HAP-1 (cell line): ENCODE measurements at regions not wholly inside any gene's neighbourhood (a gene's known extent, or its start where the extent isn't known, plus 50 kb on each side); places are given as distances from the start of the nearest gene placed in this dataset.

Experiments
- DNase-seq, 2 experiments: peaks; one replicate each; pipeline ENCODE4 v3.0.0-alpha.2; 2016 to 2020; ENCODE audit warnings: low spot score in 2 of 2
- H3K27me3 ChIP-seq: fragments of 250-450 bp; sonication (Bioruptor Pico); 2 replicates; pipeline ENCODE4 v1.5.1; 2020; ENCODE audit warnings: low read depth, mild to moderate bottlenecking, moderate library complexity
- H3K36me3 ChIP-seq: fragments of 250-450 bp; sonication (Bioruptor Pico); replicated peaks from 2 replicates; pipeline ENCODE4 v1.5.1; 2020; ENCODE audit warnings: mild to moderate bottlenecking
- H3K4me1 ChIP-seq: fragments of 250-450 bp; sonication (Bioruptor Pico); 2 replicates; pipeline ENCODE4 v1.5.1; 2020; ENCODE audit warnings: mild to moderate bottlenecking
- H3K4me3 ChIP-seq: fragments of 250-450 bp; sonication (Bioruptor Pico); 2 replicates; pipeline ENCODE4 v1.5.1; 2020; ENCODE audit warnings: mild to moderate bottlenecking, moderate library complexity
- H3K9me3 ChIP-seq: fragments of 250-450 bp; sonication (Bioruptor Pico); 2 replicates; pipeline ENCODE4 v1.5.1; 2020; ENCODE audit warnings: mild to moderate bottlenecking, moderate library complexity
- in situ Hi-C: fragments of 300-500 bp; cut with MboI; formaldehyde crosslinking; loops from 3 replicates; pipeline ENCODE4 v1.14.3; 2020; ENCODE audit warnings: low sequenced_read_pairs, inconsistent platforms, mixed read lengths

GRCh38 chr12:61629702-61630101 is 630.5 kb upstream of the USP15 start:
- Histone ChIP-seq H3K4me3 (no peak overlapping the region), H3K9me3 (no peaks in the 10 kb centered on the region), H3K27me3 (no peaks in the 10 kb centered on the region), H3K36me3 (no peaks in the 10 kb centered on the region), H3K4me1 (no peaks in the 10 kb centered on the region)
- in situ Hi-C loops: no loop called here
- DNase-seq: no peak

DNA sequence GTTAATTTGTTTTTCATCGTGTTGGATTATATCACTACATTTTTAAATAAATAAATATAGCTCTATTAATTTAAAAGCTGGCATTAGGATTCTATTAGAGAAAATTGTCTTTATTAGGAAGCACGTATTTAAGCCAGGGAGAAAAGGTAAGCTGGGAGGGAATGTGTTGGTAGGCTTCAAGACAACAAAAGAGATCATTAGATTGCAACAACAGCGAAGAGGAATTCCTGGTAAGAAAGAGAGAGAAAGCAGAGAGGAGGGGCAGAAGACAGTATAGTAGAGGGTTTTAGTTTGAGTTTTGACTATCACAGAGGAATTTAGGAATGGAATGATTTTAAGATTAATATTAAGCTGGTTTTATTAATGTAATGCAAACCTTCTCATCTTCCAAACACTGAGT is 613.6 kb upstream of the USP15 start:
- Histone ChIP-seq H3K4me1 (no peaks in the 10 kb centered on the region), H3K36me3 (no peaks in the 10 kb centered on the region), H3K4me3 (no peak overlapping the region), H3K9me3 (no peaks in the 10 kb centered on the region), H3K27me3 (no peaks in the 10 kb centered on the region)
- DNase-seq: no peak
- in situ Hi-C loops: no loop called here

DNA sequence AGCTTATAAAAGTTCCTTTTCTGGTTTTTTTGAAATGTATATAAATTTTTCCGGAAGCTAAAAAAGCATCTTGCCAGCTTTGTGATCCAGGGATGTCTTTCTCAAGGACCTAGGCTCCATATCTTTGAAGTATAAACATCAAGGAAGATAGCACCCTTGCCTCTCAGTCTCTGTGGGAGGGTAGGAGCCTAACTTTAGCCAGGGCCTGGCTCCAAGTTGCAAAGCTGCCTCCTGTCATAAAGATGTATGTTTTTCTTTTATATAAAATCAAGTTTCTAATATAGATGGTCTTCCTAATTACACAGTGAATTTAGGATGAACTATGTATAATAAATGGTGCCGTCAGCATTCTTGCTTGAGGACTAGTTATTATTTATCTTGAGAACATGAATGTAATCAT is 612.6 kb upstream of the USP15 start:
- Histone ChIP-seq H3K36me3 (no peaks in the 10 kb centered on the region), H3K9me3 (no peaks in the 10 kb centered on the region), H3K4me3 (no peak overlapping the region), H3K4me1 (no peaks in the 10 kb centered on the region), H3K27me3 (no peaks in the 10 kb centered on the region)
- in situ Hi-C loops: no loop called here
- DNase-seq: no peak

DNA sequence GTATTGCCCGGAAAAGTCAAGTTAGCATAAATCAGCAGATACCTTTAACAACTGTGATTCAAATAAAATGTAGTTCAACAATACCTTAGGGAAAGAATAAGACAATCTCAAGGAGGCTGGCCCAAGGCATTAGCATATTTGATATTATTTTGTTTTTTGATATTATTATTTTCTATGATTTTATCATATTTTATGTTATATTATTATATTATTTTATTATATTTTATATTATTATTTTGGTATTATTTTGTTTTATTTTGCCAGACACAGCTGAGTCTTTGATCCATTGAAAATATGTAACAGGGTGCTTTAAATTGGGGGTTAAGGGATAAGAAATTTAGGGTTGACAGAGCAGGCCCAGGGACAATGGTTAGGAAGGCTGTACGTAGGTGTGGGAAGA is 607.9 kb upstream of the USP15 start:
- H3K9me3 ChIP-seq: no peaks in the 10 kb centered on the region
- H3K27me3 ChIP-seq: no peaks in the 10 kb centered on the region
- H3K36me3 ChIP-seq: no peaks in the 10 kb centered on the region
- no peaks in the 10 kb centered on the region for H3K4me1 ChIP-seq
- no peak overlapping the region for H3K4me3 ChIP-seq
- in situ Hi-C loops: no loop called here
- no peak for DNase-seq

DNA sequence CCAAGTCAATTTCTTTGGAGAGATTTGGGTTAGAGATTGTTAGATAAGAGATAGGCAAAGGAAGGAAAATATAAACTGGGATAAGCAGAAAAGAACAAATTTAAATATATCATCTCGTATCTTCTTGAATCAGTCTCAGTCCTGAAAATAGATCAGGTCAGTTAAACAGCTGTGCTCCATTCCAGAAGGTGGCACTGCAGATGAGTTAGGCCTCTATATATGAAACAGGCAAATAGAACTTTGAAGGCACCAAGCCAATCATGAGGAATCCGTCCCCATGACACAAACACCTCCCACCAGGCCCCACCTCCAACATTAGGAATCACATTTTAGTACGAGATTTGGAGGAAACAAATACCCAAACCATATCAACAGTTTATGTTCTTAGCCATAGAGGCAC is 605.5 kb upstream of the USP15 start:
- no peak for DNase-seq
- H3K4me3 ChIP-seq: no peak overlapping the region
- H3K9me3 ChIP-seq: no peaks in the 10 kb centered on the region
- no peaks in the 10 kb centered on the region for H3K27me3 ChIP-seq
- no peaks in the 10 kb centered on the region for H3K4me1 ChIP-seq
- in situ Hi-C loops: no loop called here
- H3K36me3 ChIP-seq: no peaks in the 10 kb centered on the region

DNA sequence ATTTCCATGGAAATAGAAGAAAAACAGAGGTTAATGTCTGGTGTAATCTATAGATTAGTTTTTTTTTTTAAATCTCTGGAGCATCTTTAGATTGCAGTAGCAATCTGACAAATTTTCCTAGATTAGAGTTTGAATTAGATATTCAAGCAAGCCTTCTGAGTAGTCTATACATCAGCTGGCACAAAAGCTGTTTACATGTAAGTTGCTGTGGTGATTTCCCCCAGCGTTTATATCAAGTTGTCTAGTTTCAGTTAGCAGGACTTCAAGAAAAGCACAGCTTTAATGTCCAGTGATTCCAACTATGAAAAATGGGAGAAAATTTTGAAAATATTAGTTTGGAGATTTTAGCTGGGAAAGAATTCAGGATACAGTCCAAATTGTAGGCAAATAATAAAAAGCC is 605.0 kb upstream of the USP15 start:
- Histone ChIP-seq H3K9me3 (no peaks in the 10 kb centered on the region), H3K27me3 (no peaks in the 10 kb centered on the region), H3K4me3 (no peak overlapping the region), H3K4me1 (no peaks in the 10 kb centered on the region), H3K36me3 (no peaks in the 10 kb centered on the region)
- in situ Hi-C loops: no loop called here
- no peak for DNase-seq

DNA sequence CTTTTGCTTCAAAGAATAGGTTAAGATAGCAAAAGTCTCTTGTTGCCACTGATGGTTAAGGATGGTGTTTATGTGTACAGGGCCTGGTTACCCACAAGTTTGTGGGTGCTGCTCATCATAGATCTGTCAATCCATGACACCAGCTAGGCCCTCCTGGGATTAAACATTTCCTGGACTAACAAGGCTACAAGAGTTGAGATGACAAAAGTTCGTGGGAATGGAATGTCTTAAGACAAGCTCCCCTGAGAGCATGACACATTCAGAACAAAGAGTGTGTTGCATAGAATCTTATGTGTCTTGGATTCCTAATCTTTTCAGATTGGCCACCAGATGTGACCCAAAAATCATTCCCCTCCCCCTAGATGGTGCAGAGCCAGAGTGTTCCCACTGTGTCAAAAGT is 592.5 kb upstream of the USP15 start:
- Histone ChIP-seq H3K4me1 (no peaks in the 10 kb centered on the region), H3K36me3 (no peaks in the 10 kb centered on the region), H3K27me3 (no peaks in the 10 kb centered on the region), H3K4me3 (no peak overlapping the region), H3K9me3 (no peaks in the 10 kb centered on the region)
- no peak for DNase-seq
- in situ Hi-C loops: no loop called here

GRCh38 chr12:61676520-61676919 is 583.7 kb upstream of the USP15 start:
- Histone ChIP-seq H3K27me3 (no peaks in the 10 kb centered on the region), H3K4me3 (no peak overlapping the region), H3K4me1 (no peaks in the 10 kb centered on the region), H3K36me3 (no peaks in the 10 kb centered on the region), H3K9me3 (no peaks in the 10 kb centered on the region; the same call in 1 of the 2 replicates)
- DNase-seq: no peak
- in situ Hi-C loops: no loop called here

- Histone ChIP-seq H3K4me1 (no peaks in the 10 kb centered on the region), H3K27me3 (no peaks in the 10 kb centered on the region), H3K9me3 (no peaks in the 10 kb centered on the region), H3K4me3 (no peak overlapping the region), H3K36me3 (no peaks in the 10 kb centered on the region)
- no peak for DNase-seq
- in situ Hi-C loops: no loop called here
Measured at GRCh38 chr12:61687407-61687806, 572.8 kb upstream of the USP15 start.

DNA sequence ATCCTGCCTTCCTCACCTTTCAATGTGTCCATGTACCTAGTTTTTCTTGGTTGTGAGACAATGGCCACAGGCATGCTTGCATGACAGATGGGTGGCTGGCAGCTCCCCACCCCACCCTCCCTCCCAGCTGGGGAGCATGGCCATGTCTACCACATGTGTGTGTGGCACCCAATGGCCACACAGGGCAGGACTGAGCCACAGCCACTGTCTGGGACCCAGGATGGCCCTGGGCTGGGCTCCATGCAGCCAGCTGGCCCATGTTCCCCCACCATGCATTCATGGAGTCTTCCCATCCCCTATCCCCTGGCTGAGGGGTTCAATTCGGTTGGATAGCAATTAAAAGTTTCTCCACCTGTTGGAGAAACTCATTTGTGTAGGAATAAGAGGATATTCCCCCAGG is 566.0 kb upstream of the USP15 start:
- Histone ChIP-seq H3K9me3 (no peaks in the 10 kb centered on the region), H3K4me1 (no peaks in the 10 kb centered on the region), H3K27me3 (no peaks in the 10 kb centered on the region), H3K36me3 (no peaks in the 10 kb centered on the region), H3K4me3 (no peak overlapping the region)
- in situ Hi-C loops: no loop called here
- no peak for DNase-seq

- no peaks in the 10 kb centered on the region for H3K36me3 ChIP-seq
- no peaks in the 10 kb centered on the region for H3K4me1 ChIP-seq
- no peaks in the 10 kb centered on the region for H3K9me3 ChIP-seq
- in situ Hi-C loops: no loop called here
- H3K4me3 ChIP-seq: no peak overlapping the region
- H3K27me3 ChIP-seq: no peaks in the 10 kb centered on the region
- no peak for DNase-seq
Measured at GRCh38 chr12:61701471-61701870, 558.7 kb upstream of the USP15 start.

DNA sequence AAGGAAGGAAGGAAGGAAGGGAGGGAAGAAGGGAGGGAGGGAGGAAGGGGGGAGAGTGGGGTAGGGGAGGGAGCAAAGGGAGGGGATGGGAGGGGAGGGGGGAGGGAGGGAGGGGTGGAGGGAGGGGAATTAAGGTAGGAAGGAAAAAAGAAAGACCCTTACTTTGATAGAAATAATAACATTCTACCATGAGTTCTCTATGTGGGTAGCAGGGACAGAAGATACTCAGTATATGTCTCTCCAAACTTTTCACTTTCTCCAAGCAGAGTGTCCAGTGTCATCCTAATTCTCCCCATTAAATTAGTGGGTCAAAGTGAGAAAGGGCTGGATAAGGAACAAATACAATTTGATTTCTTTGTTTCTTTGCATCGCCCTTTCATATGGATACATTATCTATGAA is 553.4 kb upstream of the USP15 start:
- no peak for DNase-seq
- in situ Hi-C loops: no loop called here
- Histone ChIP-seq H3K36me3 (no peaks in the 10 kb centered on the region), H3K4me3 (no peak overlapping the region), H3K27me3 (no peaks in the 10 kb centered on the region), H3K9me3 (no peaks in the 10 kb centered on the region), H3K4me1 (no peaks in the 10 kb centered on the region)

DNA sequence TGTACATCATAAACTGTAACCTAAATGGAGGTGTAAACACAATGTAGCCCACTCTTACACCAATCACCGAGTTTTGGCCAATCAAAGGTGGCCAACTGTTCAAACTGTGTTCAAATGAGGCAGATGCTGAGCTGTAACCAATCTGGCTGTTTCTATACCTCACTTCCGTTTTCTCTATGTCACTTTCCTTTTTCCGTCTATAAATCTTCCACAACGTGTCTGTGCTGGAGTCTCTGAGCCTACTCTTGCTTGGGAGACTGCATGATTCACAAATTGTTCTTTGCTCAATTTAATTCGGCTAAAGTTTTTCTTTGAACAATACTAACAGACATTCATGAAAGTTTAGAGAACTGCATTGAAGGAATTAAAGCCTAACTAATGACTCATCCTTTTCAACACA is 547.1 kb upstream of the USP15 start:
- H3K27me3 ChIP-seq: no peaks in the 10 kb centered on the region
- H3K4me1 ChIP-seq: no peaks in the 10 kb centered on the region
- no peaks in the 10 kb centered on the region for H3K36me3 ChIP-seq
- DNase-seq: no peak
- H3K9me3 ChIP-seq: no peaks in the 10 kb centered on the region
- in situ Hi-C loops: no loop called here
- H3K4me3 ChIP-seq: no peak overlapping the region

DNA sequence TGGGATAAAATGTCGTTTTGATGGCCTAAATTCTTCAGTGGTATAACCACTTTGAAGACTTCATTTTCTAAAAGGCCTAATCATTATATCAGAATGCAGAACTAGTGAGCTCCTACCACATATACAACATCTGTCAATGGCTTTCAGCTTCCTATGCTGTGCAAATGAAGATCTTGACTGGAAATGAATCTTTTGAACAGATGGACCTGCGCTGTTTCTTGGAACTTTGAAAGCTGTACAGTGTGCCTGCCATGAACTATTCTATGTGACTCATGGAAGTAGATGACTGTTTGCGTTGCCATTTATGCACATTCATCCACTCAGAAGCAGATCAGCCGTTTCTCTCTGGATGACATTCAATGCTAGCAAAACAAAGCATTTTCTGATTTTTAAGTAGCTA is 542.2 kb upstream of the USP15 start:
- no peak for DNase-seq
- Histone ChIP-seq H3K36me3 (no peaks in the 10 kb centered on the region), H3K9me3 (no peaks in the 10 kb centered on the region), H3K4me1 (no peaks in the 10 kb centered on the region), H3K27me3 (no peaks in the 10 kb centered on the region), H3K4me3 (no peak overlapping the region)
- in situ Hi-C loops: no loop called here

DNA sequence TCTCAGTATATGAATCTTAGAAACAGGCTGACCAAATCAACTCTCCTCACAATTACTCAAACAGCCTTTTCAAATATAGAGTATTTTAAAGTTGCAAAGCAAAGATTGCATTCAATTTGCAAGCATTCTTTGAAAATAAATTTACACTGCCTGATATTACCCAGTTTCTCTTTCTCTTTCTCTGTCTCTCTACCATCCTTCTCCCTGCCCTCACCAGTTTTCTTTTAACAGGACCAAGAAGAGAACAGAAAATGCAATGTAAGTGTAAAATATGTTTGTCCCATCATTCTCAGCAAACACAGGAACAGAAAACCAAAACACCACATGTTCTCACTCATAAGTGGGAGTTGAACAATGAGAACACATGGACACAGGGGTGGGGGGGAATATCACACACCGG is 520.3 kb upstream of the USP15 start:
- H3K4me1 ChIP-seq: no peaks in the 10 kb centered on the region
- no peaks in the 10 kb centered on the region for H3K36me3 ChIP-seq
- no peak overlapping the region for H3K4me3 ChIP-seq
- in situ Hi-C loops: no loop called here
- no peaks in the 10 kb centered on the region for H3K27me3 ChIP-seq
- H3K9me3 ChIP-seq: no peaks in the 10 kb centered on the region
- DNase-seq: no peak
